Endothelial cell of umbilical vein (primary cell): ENCODE measurements at regions not wholly inside any gene's neighbourhood (a gene's known extent, or its start where the extent isn't known, plus 50 kb on each side); places are given as distances from the start of the nearest gene placed in this dataset.

Experiments
- BruUV-seq: library from RNA; stranded (reverse); fragments of 400-500 nt; replicated peaks from 2 replicates; lab custom pipeline; 2021; lab: Mats Ljungman, UMichigan
- CTCF ChIA-PET: fragments of 300-600, 350-600 bp; sonication (Branson Sonifier 250); formaldehyde crosslinking; loops from one replicate; lab custom pipeline; 2021; ENCODE audit warnings: antibody characterized with exemption, inconsistent platforms; lab: Charles Lee
- POLR2A ChIA-PET: fragments of 300-600, 350-600 bp; sonication (Branson Sonifier 250); formaldehyde crosslinking; loops from one replicate; lab custom pipeline; 2021; ENCODE audit warnings: antibody characterized with exemption, inconsistent platforms; lab: Charles Lee
- DNase-seq: peaks from one replicate; pipeline ENCODE4 v3.0.0-alpha.2; 2011; ENCODE audit warnings: low read depth, low spot score
- FAIRE-seq: peaks from 2 replicates; lab custom pipeline; 2011; peaks lifted over from hg19 to GRCh38; lab: Jason Lieb, UNC
- H2AFZ ChIP-seq: 2 replicates; pipeline ENCODE4 v1.6.0; 2012; ENCODE audit warnings: low read depth, low read length, control low read depth, inconsistent platforms
- H3K27ac ChIP-seq: 2 replicates; pipeline ENCODE4 v1.5.1; 2011; ENCODE audit warnings: low read depth, mild to moderate bottlenecking, control low read depth, low read length, moderate library complexity; ENCODE audit not compliant: insufficient read depth
- H3K27me3 ChIP-seq, 2 experiments: 2 replicates each; pipeline versions ENCODE4 v1.6.0 to v1.6.1; 2011; ENCODE audit warnings: low read length in 2 of 2, mixed read lengths in 1 of 2; ENCODE audit not compliant: control insufficient read depth in 2 of 2, insufficient read depth in 2 of 2
- H3K36me3 ChIP-seq, 2 experiments: 2 replicates in 1 of 2; 3 replicates in 1 of 2; pipeline ENCODE4 v1.5.1; 2011; ENCODE audit warnings: low read length in 2 of 2, mild to moderate bottlenecking in 1 of 2, moderate library complexity in 1 of 2; ENCODE audit not compliant: control insufficient read depth in 2 of 2, insufficient read depth in 2 of 2; ENCODE audit errors: extremely low read depth in 1 of 2
- H3K4me1 ChIP-seq: 3 replicates; pipeline ENCODE4 v1.5.1; 2011; ENCODE audit warnings: mild to moderate bottlenecking, low read length; ENCODE audit not compliant: control insufficient read depth, insufficient read depth; ENCODE audit errors: extremely low read depth
- H3K4me2 ChIP-seq: 2 replicates; pipeline ENCODE4 v1.6.1; 2011; ENCODE audit warnings: low read length, control low read depth, mixed read lengths; ENCODE audit not compliant: insufficient read depth
- H3K4me3 ChIP-seq, 3 experiments: fragments of 200-600 bp in 1 of 3; sonication (generic), shearing (Covaris generic) in 1 of 3; replicated peaks in 1 of 3; 2 replicates each; pipeline ENCODE4 v1.5.1; 2011 to 2016; ENCODE audit warnings: control low read depth in 3 of 3, low read length in 3 of 3, mild to moderate bottlenecking in 2 of 3, inconsistent platforms in 1 of 3, low read depth in 1 of 3, moderate library complexity in 1 of 3; ENCODE audit not compliant: insufficient read depth in 1 of 3
- H3K79me2 ChIP-seq: 2 replicates; pipeline ENCODE4 v1.6.0; 2012; ENCODE audit warnings: low read length, inconsistent platforms; ENCODE audit not compliant: control insufficient read depth, insufficient read depth
- H3K9ac ChIP-seq: replicated peaks from 2 replicates; pipeline ENCODE3; 2011; ENCODE audit warnings: low read length, control low read depth; ENCODE audit not compliant: insufficient read depth; ENCODE audit errors: extremely low read depth
- H3K9me1 ChIP-seq: replicated peaks from 3 replicates; pipeline ENCODE4 v1.6.0; 2011; ENCODE audit warnings: mild to moderate bottlenecking, low read length; ENCODE audit not compliant: control insufficient read depth, insufficient read depth; ENCODE audit errors: extremely low read depth
- H3K9me3 ChIP-seq: replicated peaks from 2 replicates; pipeline ENCODE4 v1.5.1; 2012; ENCODE audit warnings: low read length, inconsistent platforms; ENCODE audit not compliant: control insufficient read depth, insufficient read depth
- H4K20me1 ChIP-seq: replicated peaks from 2 replicates; pipeline ENCODE3; 2011; ENCODE audit warnings: mild to moderate bottlenecking, low read length; ENCODE audit not compliant: control insufficient read depth, insufficient read depth; ENCODE audit errors: extremely low read depth
- EZH2 ChIP-seq: IDR thresholded peaks from 2 replicates; pipeline ENCODE4 v1.6.1; 2012; ENCODE audit warnings: borderline replicate concordance, low read depth, mild to moderate bottlenecking, moderate library complexity, low read length, inconsistent platforms; ENCODE audit not compliant: severe bottlenecking
- FOS ChIP-seq: IDR thresholded peaks from 2 replicates; pipeline ENCODE4 v1.6.1; 2011; ENCODE audit warnings: mild to moderate bottlenecking, low read length, moderate library complexity, borderline replicate concordance; ENCODE audit not compliant: insufficient read depth
- GATA2 ChIP-seq: IDR thresholded peaks from 2 replicates; pipeline ENCODE4 v1.7.0; 2011; ENCODE audit warnings: low read depth, mild to moderate bottlenecking, moderate library complexity, mixed read lengths, low read length; ENCODE audit not compliant: insufficient read length, insufficient read depth
- JUN ChIP-seq: IDR thresholded peaks from 2 replicates; pipeline ENCODE4 v1.6.1; 2011; ENCODE audit warnings: borderline replicate concordance, low read depth; ENCODE audit not compliant: insufficient read length, insufficient read depth
- MYC ChIP-seq: IDR thresholded peaks from one replicate; pipeline ENCODE4 v1.6.1; 2011; ENCODE audit warnings: mild to moderate bottlenecking, low read depth, low read length
- POLR2AphosphoS5 ChIP-seq: IDR thresholded peaks from 2 replicates; pipeline ENCODE4 v1.6.1; 2012; ENCODE audit warnings: low read depth, mild to moderate bottlenecking, control low read depth, low read length, moderate library complexity; ENCODE audit not compliant: insufficient read depth
- dilution Hi-C: fragments of 300-500 bp; cut with MboI; formaldehyde crosslinking; loops from one replicate; pipeline ENCODE4 v1.15.0; 2019; ENCODE audit warnings: low sequenced_read_pairs; ENCODE audit not compliant: extremely low pct_ligation_motif_present
- intact Hi-C: fragments of 100-400 bp; cut with micrococcal nuclease; formaldehyde crosslinking; loops from one replicate; pipeline ENCODE4 v1.10.0; 2022
- TF ChIP-seq, protein P1 (sequence below), 2 donors: IDR thresholded peaks; 1 replicate in 1 of 2; 2 replicates in 1 of 2; pipeline ENCODE4 v1.5.1; 2011; ENCODE audit warnings: low read length in 2 of 2, mild to moderate bottlenecking in 2 of 2, moderate library complexity in 2 of 2, control low read depth in 1 of 2, inconsistent platforms in 1 of 2, low read depth in 1 of 2; ENCODE audit not compliant: insufficient read depth in 1 of 2; ENCODE audit errors: extremely low read depth in 1 of 2
- TF ChIP-seq, protein P2 (sequence below): IDR thresholded peaks from 2 replicates; pipeline ENCODE4 v1.6.1; 2011; ENCODE audit not compliant: insufficient read depth, insufficient read length

DNA sequence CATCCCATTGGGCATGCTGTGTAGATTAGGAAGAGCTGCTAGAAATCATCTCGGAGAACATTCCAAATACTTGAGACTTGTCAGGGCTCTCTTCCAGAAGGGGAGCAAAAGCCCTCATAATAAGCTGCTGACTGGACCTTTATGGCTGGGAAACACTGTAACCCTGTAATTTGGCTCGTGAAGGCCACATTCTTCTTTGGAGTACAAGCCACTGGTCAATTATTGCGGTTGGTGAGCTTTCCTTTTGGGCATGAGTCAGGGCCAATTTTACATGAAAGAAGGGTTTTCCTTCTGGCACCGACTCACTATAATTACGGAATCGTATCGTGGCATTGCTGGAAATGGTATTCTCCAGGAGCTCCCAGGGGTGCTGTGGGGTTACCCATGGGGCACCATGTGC is 434.5 kb upstream of the RGMA start:
- H3K4me3 ChIP-seq = no peak overlapping the region
- DNase-seq (no peak), FAIRE-seq (no peak)
- no peak overlapping the region for H3K27ac ChIP-seq
- no peak overlapping the region for H3K4me2 ChIP-seq
- H3K4me1 ChIP-seq = no peaks in the 10 kb centered on the region
- POLR2A ChIA-PET = no interaction called here
- peaks cover 2% of the 10 kb centered on the region for H3K9me3 ChIP-seq
- H2AFZ ChIP-seq = no peak overlapping the region
- no TSS peak for BruUV-seq
- CTCF ChIA-PET = no interaction called here
- no peak overlapping the region for H3K9ac ChIP-seq
- no peaks in the 10 kb centered on the region for H4K20me1 ChIP-seq
- no peaks in the 10 kb centered on the region for H3K27me3 ChIP-seq
- H3K36me3 ChIP-seq = no peaks in the 10 kb centered on the region
- dilution Hi-C loops (no loop called here), intact Hi-C loops (no loop called here)
- H3K79me2 ChIP-seq = no peaks in the 10 kb centered on the region
- TF ChIP-seq MYC = no peak
- H3K9me1 ChIP-seq = no peaks in the 10 kb centered on the region

DNA sequence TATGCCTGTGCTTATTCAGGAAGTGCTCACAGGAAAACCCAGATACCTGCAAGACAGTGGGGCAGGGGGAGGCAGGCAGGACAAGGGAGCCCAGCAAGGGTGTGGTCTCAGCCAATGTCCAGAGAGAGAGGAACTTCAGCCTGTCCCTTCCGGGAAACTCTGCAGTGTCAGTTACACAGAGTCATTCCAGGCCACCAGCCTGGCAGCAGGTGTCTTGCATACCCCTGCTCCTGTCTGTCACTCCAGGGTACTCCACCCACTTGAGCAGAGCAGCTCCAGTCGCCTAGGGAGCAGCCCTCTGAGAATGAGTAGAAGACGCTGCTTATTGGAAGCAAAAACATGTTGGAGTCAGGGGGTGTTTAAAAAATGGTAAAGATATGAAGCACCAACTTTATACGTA is 431.2 kb upstream of the RGMA start:
- BruUV-seq = no TSS peak
- Histone ChIP-seq H3K4me2 (no peak overlapping the region), H2AFZ (no peak overlapping the region), H4K20me1 (no peaks in the 10 kb centered on the region), H3K9ac (no peak overlapping the region), H3K9me3 (peaks cover 2% of the 10 kb centered on the region), H3K27ac (no peak overlapping the region), H3K36me3 (no peaks in the 10 kb centered on the region), H3K4me1 (no peaks in the 10 kb centered on the region), H3K9me1 (no peaks in the 10 kb centered on the region), H3K4me3 (no peak overlapping the region), H3K79me2 (no peaks in the 10 kb centered on the region), H3K27me3 (no peaks in the 10 kb centered on the region)
- intact Hi-C loops = no loop called here
- dilution Hi-C loops = no loop called here
- TF ChIP-seq EZH2 (no peak), GATA2 (no peak), POLR2AphosphoS5 (no peak), MYC (no peak), JUN (no peak), FOS (no peak)
- TF ChIP-seq, protein P1, sequence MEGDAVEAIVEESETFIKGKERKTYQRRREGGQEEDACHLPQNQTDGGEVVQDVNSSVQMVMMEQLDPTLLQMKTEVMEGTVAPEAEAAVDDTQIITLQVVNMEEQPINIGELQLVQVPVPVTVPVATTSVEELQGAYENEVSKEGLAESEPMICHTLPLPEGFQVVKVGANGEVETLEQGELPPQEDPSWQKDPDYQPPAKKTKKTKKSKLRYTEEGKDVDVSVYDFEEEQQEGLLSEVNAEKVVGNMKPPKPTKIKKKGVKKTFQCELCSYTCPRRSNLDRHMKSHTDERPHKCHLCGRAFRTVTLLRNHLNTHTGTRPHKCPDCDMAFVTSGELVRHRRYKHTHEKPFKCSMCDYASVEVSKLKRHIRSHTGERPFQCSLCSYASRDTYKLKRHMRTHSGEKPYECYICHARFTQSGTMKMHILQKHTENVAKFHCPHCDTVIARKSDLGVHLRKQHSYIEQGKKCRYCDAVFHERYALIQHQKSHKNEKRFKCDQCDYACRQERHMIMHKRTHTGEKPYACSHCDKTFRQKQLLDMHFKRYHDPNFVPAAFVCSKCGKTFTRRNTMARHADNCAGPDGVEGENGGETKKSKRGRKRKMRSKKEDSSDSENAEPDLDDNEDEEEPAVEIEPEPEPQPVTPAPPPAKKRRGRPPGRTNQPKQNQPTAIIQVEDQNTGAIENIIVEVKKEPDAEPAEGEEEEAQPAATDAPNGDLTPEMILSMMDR (IDR thresholded peaks at IDR 0.05; ENCODE audit: extremely low read depth in 1 of 2, insufficient read depth in 1 of 2, low read depth in 1 of 2, low read length in 2 of 2) = no peak
- TF ChIP-seq, protein P2, sequence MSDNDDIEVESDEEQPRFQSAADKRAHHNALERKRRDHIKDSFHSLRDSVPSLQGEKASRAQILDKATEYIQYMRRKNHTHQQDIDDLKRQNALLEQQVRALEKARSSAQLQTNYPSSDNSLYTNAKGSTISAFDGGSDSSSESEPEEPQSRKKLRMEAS = no peak
- CTCF ChIA-PET = no interaction called here
- FAIRE-seq (no peak), DNase-seq (no peak)
- POLR2A ChIA-PET = no interaction called here
